WTC11 (cell line): ENCODE measurements at regions not wholly inside any gene's neighbourhood (a gene's known extent, or its start where the extent isn't known, plus 50 kb on each side); places are given as distances from the start of the nearest gene placed in this dataset.

ENCODE experiments used
- ATF1 ChIP-seq: sonication (generic); formaldehyde crosslinking; IDR thresholded peaks from 2 replicates; pipeline ENCODE4 v1.8.1; 2023; ENCODE audit warnings: mild to moderate bottlenecking, moderate library complexity, missing genetic modification reagents
- CREB1 ChIP-seq: sonication (generic); formaldehyde crosslinking; IDR thresholded peaks from 2 replicates; pipeline ENCODE4 v1.8.0; 2023; ENCODE audit warnings: mild to moderate bottlenecking, missing genetic modification reagents
- CTCF ChIP-seq: fragments of 200-600 bp; IDR thresholded peaks from 2 replicates; pipeline ENCODE4 v1.8.0; 2022; ENCODE audit warnings: antibody characterized with exemption
- ELF4 ChIP-seq: sonication (generic); formaldehyde crosslinking; IDR thresholded peaks from 2 replicates; pipeline ENCODE4 v1.8.1; 2022; ENCODE audit warnings: low read depth, mild to moderate bottlenecking, moderate library complexity, missing genetic modification reagents
- ETV6 ChIP-seq: sonication (generic); formaldehyde crosslinking; IDR thresholded peaks from 2 replicates; pipeline ENCODE4 v1.8.1; 2022; ENCODE audit warnings: mild to moderate bottlenecking, missing genetic modification reagents
- FOXJ3 ChIP-seq: sonication (generic); formaldehyde crosslinking; IDR thresholded peaks from 2 replicates; pipeline ENCODE4 v1.9.0; 2021; ENCODE audit warnings: missing genetic modification reagents, mild to moderate bottlenecking, borderline replicate concordance
- FOXP4 ChIP-seq: sonication (generic); formaldehyde crosslinking; IDR thresholded peaks from 2 replicates; pipeline ENCODE4 v1.8.0; 2022; ENCODE audit warnings: mild to moderate bottlenecking, missing genetic modification reagents
- KAT7 ChIP-seq: sonication (generic); formaldehyde crosslinking; IDR thresholded peaks from 2 replicates; pipeline ENCODE4 v1.8.1; 2023; ENCODE audit warnings: missing genetic modification reagents, mild to moderate bottlenecking, borderline replicate concordance
- RORB ChIP-seq: fragments of 250-450 bp; sonication (Bioruptor Pico); IDR thresholded peaks from 2 replicates; pipeline ENCODE4 v1.9.0; 2021; ENCODE audit warnings: mild to moderate bottlenecking
- SOX15 ChIP-seq: fragments of 250-450 bp; sonication (Bioruptor Pico); IDR thresholded peaks from 2 replicates; pipeline ENCODE4 v1.9.0; 2021; ENCODE audit warnings: mild to moderate bottlenecking
- TEAD4 ChIP-seq: sonication (generic); formaldehyde crosslinking; IDR thresholded peaks from 2 replicates; pipeline ENCODE4 v1.8.0; 2022; ENCODE audit warnings: mild to moderate bottlenecking, missing genetic modification reagents
- ZBTB43 ChIP-seq: sonication (generic); formaldehyde crosslinking; IDR thresholded peaks from 2 replicates; pipeline ENCODE4 v1.8.1; 2023; ENCODE audit warnings: mild to moderate bottlenecking, missing genetic modification reagents
- TF ChIP-seq, protein P1 (sequence below): sonication (generic); formaldehyde crosslinking; IDR thresholded peaks from 2 replicates; pipeline ENCODE4 v1.8.0; 2023; ENCODE audit warnings: missing genetic modification reagents, mild to moderate bottlenecking, borderline replicate concordance
- TF ChIP-seq, protein P2 (sequence below): sonication (generic); formaldehyde crosslinking; IDR thresholded peaks from 2 replicates; pipeline ENCODE4 v1.8.1; 2023; ENCODE audit warnings: mild to moderate bottlenecking, missing genetic modification reagents, moderate library complexity

DNA sequence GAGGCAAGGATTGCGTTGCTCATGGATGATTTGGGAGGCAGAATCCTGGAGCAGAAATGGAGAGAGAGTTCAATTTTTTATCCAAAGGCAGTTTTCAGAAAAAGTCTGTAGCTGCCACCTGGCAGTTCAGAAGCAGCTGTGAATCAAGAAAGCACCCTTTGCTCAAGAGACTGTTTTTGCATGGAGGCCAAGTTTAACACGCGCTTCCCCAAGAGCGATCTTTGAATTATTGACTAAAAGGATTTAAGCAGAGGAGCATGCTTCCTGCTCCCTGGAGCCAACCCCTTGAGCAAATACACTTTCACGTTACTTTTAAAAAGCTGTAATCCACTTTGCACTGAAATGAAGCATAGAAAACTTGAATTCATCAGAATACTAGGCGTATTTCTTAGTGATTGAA lies 252.4 kb downstream of the RNF144A start:
- no peak for TF ChIP-seq CTCF
- TF ChIP-seq CREB1, result no peak
- TF ChIP-seq ELF4 (CRISPR knock-in tag), result no peak
- TF ChIP-seq, protein P1, sequence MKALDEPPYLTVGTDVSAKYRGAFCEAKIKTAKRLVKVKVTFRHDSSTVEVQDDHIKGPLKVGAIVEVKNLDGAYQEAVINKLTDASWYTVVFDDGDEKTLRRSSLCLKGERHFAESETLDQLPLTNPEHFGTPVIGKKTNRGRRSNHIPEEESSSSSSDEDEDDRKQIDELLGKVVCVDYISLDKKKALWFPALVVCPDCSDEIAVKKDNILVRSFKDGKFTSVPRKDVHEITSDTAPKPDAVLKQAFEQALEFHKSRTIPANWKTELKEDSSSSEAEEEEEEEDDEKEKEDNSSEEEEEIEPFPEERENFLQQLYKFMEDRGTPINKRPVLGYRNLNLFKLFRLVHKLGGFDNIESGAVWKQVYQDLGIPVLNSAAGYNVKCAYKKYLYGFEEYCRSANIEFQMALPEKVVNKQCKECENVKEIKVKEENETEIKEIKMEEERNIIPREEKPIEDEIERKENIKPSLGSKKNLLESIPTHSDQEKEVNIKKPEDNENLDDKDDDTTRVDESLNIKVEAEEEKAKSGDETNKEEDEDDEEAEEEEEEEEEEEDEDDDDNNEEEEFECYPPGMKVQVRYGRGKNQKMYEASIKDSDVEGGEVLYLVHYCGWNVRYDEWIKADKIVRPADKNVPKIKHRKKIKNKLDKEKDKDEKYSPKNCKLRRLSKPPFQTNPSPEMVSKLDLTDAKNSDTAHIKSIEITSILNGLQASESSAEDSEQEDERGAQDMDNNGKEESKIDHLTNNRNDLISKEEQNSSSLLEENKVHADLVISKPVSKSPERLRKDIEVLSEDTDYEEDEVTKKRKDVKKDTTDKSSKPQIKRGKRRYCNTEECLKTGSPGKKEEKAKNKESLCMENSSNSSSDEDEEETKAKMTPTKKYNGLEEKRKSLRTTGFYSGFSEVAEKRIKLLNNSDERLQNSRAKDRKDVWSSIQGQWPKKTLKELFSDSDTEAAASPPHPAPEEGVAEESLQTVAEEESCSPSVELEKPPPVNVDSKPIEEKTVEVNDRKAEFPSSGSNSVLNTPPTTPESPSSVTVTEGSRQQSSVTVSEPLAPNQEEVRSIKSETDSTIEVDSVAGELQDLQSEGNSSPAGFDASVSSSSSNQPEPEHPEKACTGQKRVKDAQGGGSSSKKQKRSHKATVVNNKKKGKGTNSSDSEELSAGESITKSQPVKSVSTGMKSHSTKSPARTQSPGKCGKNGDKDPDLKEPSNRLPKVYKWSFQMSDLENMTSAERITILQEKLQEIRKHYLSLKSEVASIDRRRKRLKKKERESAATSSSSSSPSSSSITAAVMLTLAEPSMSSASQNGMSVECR (CRISPR knock-in tag), result no peak
- no peak for TF ChIP-seq FOXP4
- TF ChIP-seq ATF1 (CRISPR knock-in tag), result no peak
- TF ChIP-seq FOXJ3 (CRISPR knock-in tag), result no peak
- no peak for TF ChIP-seq ETV6 (CRISPR knock-in tag)
- TF ChIP-seq ZBTB43, result no peak
- no peak for TF ChIP-seq TEAD4
- no peak for TF ChIP-seq RORB (CRISPR knock-in tag)
- TF ChIP-seq, protein P2, sequence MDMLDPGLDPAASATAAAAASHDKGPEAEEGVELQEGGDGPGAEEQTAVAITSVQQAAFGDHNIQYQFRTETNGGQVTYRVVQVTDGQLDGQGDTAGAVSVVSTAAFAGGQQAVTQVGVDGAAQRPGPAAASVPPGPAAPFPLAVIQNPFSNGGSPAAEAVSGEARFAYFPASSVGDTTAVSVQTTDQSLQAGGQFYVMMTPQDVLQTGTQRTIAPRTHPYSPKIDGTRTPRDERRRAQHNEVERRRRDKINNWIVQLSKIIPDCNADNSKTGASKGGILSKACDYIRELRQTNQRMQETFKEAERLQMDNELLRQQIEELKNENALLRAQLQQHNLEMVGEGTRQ (CRISPR knock-in tag), result no peak
- no peak for TF ChIP-seq KAT7 (CRISPR knock-in tag)
- no peak for TF ChIP-seq SOX15 (CRISPR knock-in tag)
